NCI-H2196 (cell line): ENCODE measurements at regions not wholly inside any gene's neighbourhood (a gene's known extent, or its start where the extent isn't known, plus 50 kb on each side); places are given as distances from the start of the nearest gene placed in this dataset.
"Not testable (repeated sequence)": the region's sequence is repeated elsewhere in the genome, so short reads cannot be mapped to it uniquely, and the experiment has no call there.

Experiments used
- DNase-seq: peaks from one replicate; lab custom pipeline; 2025; ENCODE audit not compliant: unreplicated experiment; lab: John Stamatoyannopoulos, UW

- DNase-seq = no peak
These were observed 330.8 kb downstream of the IPO8 start for GRCh38 chr12:30364822-30365221.

GRCh38 chr12:30361145-30361544 is 334.5 kb downstream of the IPO8 start:
- no peak for DNase-seq

- DNase-seq = no peak
These were observed 337.0 kb downstream of the IPO8 start for GRCh38 chr12:30358671-30359070.

- DNase-seq = no peak
These were observed 337.7 kb downstream of the IPO8 start for GRCh38 chr12:30357766-30358490.

- DNase-seq = no peak
These were observed 349.8 kb downstream of the IPO8 start for GRCh38 chr12:30345744-30346471.

- no peak for DNase-seq
These were observed 365.1 kb downstream of the IPO8 start for GRCh38 chr12:30330565-30330964.

GRCh38 chr12:30329281-30329680 is 366.4 kb downstream of the IPO8 start:
- no peak for DNase-seq

- DNase-seq = no peak
These were observed 372.7 kb downstream of the IPO8 start for GRCh38 chr12:30323008-30323407.

GRCh38 chr12:30320561-30320960 is 375.1 kb downstream of the IPO8 start:
- DNase-seq = no peak

- DNase-seq = no peak
These were observed 381.1 kb downstream of the IPO8 start for GRCh38 chr12:30314506-30315100.

GRCh38 chr12:30308010-30308717 is 387.5 kb downstream of the IPO8 start:
- DNase-seq = no peak

GRCh38 chr12:30304528-30304927 is 391.1 kb downstream of the IPO8 start:
- no peak for DNase-seq

- no peak for DNase-seq
These were observed 394.4 kb downstream of the IPO8 start for GRCh38 chr12:30301291-30301690.

GRCh38 chr12:30296486-30296885 is 399.2 kb downstream of the IPO8 start:
- no peak for DNase-seq

GRCh38 chr12:30286345-30286926 is 409.2 kb downstream of the IPO8 start:
- no peak for DNase-seq

GRCh38 chr12:30278401-30278800 is 417.3 kb downstream of the IPO8 start:
- no peak for DNase-seq

- not testable (repeated sequence) for DNase-seq
These were observed 423.2 kb downstream of the IPO8 start for GRCh38 chr12:30272515-30272914.

GRCh38 chr12:30269496-30269895 is 426.2 kb downstream of the IPO8 start:
- DNase-seq = no peak

GRCh38 chr12:30268041-30268440 is 427.6 kb downstream of the IPO8 start:
- no peak for DNase-seq

- DNase-seq = no peak
These were observed 432.2 kb downstream of the IPO8 start for GRCh38 chr12:30263434-30263833.

- no peak for DNase-seq
These were observed 438.1 kb downstream of the IPO8 start for GRCh38 chr12:30257618-30258017.
